Stimulated activated CD4-positive, alpha-beta T cell treated with anti-CD3 and anti-CD28 coated beads, Interleukin-4, amount 100 ng/mL, for 48 hours (primary cell): ENCODE measurements at regions not wholly inside any gene's neighbourhood (a gene's known extent, or its start where the extent isn't known, plus 50 kb on each side); places are given as distances from the start of the nearest gene placed in this dataset.

Experiments
- DNase-seq, 2 donors: peaks; one replicate each; pipeline ENCODE4 v3.0.0-alpha.2; 2020; ENCODE audit warnings: low read depth in 2 of 2

DNA sequence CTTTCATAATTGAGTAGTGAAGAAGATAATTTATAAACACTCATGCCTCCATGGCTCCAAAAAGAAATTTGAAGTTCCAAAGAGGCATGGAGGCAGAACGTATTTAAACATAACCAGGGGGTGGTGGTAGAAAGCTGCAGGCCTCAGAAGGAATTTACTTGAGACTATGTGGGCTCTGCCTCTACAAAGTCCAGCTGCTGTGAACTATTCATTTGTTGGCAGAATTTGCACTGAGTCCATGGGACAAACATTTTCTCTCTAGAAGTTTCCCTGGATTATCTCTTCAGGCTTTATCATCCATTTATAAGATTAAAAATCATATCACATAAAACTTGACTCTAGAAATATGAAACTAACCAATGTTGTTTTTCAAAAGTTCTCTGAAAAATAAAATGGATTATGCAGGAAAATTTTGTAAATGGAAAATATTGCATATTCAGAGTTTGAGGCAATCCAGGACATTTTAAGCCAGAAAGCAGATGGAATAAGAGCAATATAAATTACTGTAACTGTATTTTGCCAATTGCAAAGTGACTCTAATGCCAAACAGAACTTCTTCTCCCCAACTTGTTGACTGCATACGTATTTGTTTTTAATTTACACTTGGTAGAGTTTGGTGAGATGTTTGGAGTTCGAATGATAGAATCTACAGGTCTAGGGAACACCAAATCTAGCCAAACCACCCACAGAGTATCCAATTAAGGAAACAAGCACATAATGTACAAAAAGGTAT, 258.2 kb downstream of the ENC1 start:
- no peak for DNase-seq

- DNase-seq: no peak
Observed at GRCh38 chr5:74380193-74380592, 260.3 kb downstream of the ENC1 start.

GRCh38 chr5:74378464-74378863, 262.1 kb downstream of the ENC1 start:
- DNase-seq: no peak

DNA sequence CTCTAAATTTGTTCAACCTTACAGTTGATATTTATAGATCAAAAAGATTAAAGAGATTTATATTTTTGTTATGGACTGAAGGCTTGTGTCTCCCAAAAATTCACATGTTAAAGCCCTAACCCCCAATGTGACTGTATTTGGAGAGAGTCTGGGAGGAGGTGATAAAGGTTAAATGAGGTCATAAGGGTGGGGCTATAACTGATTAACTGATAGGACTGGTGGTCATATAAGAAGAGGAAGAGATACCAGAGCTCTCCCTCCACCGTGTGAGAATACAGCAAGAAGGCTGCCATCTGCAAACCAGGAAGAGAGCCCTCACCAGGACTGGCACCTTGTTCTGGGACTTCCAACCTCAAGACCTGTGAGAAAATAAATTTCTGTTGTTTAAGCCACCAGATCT, 264.3 kb downstream of the ENC1 start:
- DNase-seq: no peak

DNA sequence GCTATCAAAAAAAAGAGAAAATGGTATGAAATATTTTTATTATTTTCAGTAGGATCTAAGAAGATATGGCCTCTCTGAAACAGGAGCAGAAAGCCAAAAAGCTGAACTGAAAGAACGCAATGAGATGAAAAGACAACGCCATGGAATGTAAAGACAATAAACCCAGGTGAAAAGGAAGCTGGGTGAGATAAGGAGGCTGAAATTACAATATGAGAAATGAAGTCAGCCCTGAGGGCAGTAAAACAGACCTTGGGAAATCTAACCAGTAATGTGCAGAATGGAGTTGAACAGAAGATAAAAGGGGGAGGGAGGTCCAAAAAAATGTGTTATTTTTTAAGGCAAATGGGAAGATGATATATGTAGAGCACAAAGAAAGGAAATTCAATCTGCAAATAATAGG, 265.3 kb downstream of the ENC1 start:
- DNase-seq: no peak

- DNase-seq: no peak
Observed at GRCh38 chr5:74374656-74375055, 265.9 kb downstream of the ENC1 start.

- DNase-seq: no peak
Observed at GRCh38 chr5:74373076-74373475, 267.5 kb downstream of the ENC1 start.

- no peak for DNase-seq
Observed at GRCh38 chr5:74372502-74373064, 267.9 kb downstream of the ENC1 start.

GRCh38 chr5:74372051-74372450, 268.5 kb downstream of the ENC1 start:
- no peak for DNase-seq

- DNase-seq: no peak
Observed at GRCh38 chr5:74371621-74372020, 268.9 kb downstream of the ENC1 start.

- DNase-seq: no peak
Observed at GRCh38 chr5:74370168-74370567, 270.4 kb downstream of the ENC1 start.

DNA sequence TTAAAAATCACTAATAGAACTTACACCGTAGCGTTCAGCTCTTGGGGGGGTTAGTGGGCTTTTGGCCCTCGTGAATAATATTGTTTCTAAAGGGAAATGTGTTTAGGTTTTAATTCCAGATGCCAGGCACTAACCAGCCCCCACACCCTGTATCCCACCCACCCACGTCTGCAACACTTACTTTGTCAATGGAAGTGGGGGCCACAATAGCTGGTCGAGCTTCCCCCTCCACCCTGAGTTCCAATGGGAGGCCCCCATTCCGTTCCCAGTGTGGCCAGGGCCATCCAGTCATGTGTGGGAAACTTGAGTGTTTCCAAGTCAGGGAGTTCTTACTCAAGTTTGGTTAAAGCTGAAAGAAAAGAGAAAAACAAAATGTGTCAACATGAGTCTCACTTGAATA, 271.4 kb downstream of the ENC1 start:
- no peak for DNase-seq

- no peak for DNase-seq
Observed at GRCh38 chr5:74367934-74368333, 272.6 kb downstream of the ENC1 start.

DNA sequence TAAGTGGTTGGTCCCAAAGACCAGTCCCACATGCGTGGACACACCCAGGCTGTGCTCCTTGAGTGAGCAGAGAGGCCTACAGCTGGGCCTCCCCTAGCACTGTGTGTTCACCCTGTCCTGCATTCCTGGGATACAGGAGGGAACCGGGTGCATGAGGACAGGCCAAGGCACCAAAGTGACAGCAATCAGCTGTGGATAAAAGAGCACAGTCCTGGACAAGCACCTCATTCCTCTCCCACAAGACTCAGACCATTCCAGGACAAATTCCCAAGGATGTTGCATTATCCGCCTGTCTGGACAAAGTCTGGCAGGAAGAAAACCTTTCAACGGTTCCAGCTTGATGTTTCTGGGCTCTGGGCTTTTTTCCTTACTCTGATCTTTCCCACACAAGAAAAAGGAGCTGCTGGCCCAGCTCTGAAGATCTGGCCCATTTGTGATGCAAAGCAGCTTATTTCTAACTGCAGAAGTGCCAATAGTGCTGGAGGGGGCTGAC, 273.2 kb downstream of the ENC1 start:
- DNase-seq: no peak

- DNase-seq: no peak
Observed at GRCh38 chr5:74365723-74366122, 274.8 kb downstream of the ENC1 start.

DNA sequence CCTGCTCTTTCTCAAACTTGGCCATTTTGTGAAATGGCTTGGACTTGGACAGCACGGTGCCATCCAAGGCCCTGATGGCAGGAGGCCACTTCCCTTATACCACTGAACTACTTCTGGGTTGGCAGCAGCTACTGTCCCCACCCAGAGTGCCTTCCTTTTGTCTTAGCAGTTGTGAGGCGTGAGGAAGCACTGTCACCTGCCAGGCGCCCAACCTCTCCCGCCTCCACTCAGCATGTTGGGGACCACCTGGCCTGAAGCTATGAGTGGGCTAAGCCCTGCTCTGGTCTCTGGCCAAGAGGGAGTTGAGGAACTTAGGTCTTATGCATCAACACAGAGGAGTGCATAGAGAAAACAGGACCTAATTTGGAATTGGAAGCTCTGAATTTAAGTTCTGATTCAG, 276.0 kb downstream of the ENC1 start:
- DNase-seq: no peak

DNA sequence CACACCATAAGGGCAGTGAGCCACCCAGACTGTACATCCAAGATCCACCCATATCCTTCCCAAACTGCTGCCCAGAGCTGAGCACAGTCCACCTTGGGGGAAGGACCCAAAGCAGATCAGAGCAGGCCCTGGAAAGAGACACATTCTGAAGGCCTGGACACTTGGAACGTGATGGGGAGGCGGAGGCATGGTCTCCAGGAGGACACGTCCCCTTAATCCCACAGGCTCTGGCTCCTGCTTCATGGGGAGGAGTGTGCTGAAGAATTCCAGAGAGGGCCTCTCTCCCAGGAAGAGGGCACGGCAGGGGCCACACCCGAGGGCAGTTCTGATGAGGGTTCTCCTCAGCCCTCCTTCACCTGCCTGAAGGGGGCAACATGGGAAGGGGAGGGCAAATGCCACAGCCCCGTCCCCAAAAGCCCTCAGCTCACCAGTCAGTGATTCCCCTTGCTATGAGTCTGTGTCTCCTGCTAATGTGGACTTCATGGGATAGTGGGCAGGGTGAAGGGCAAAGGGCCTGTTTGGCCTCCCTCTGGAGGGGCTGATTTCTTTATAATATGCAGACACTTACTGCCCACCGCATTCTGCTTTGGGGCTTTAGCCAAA, 276.8 kb downstream of the ENC1 start:
- DNase-seq: no peak

GRCh38 chr5:74361406-74362358, 278.8 kb downstream of the ENC1 start:
- DNase-seq: no peak

- DNase-seq: no peak
Observed at GRCh38 chr5:74360535-74361210, 279.9 kb downstream of the ENC1 start.

GRCh38 chr5:74357827-74358226, 282.7 kb downstream of the ENC1 start:
- no peak for DNase-seq

GRCh38 chr5:74356009-74356695, 284.4 kb downstream of the ENC1 start:
- DNase-seq: no peak
